Endothelial cell of umbilical vein (primary cell): ENCODE measurements at regions not wholly inside any gene's neighbourhood (a gene's known extent, or its start where the extent isn't known, plus 50 kb on each side); places are given as distances from the start of the nearest gene placed in this dataset.

Source experiments
- BruUV-seq: library from RNA; stranded (reverse); fragments of 400-500 nt; replicated peaks from 2 replicates; lab custom pipeline; 2021; lab: Mats Ljungman, UMichigan
- CTCF ChIA-PET: fragments of 300-600, 350-600 bp; sonication (Branson Sonifier 250); formaldehyde crosslinking; loops from one replicate; lab custom pipeline; 2021; ENCODE audit warnings: antibody characterized with exemption, inconsistent platforms; lab: Charles Lee
- POLR2A ChIA-PET: fragments of 300-600, 350-600 bp; sonication (Branson Sonifier 250); formaldehyde crosslinking; loops from one replicate; lab custom pipeline; 2021; ENCODE audit warnings: antibody characterized with exemption, inconsistent platforms; lab: Charles Lee
- DNase-seq: peaks from one replicate; pipeline ENCODE4 v3.0.0-alpha.2; 2011; ENCODE audit warnings: low read depth, low spot score
- FAIRE-seq: peaks from 2 replicates; lab custom pipeline; 2011; peaks lifted over from hg19 to GRCh38; lab: Jason Lieb, UNC
- H2AFZ ChIP-seq: 2 replicates; pipeline ENCODE4 v1.6.0; 2012; ENCODE audit warnings: low read depth, low read length, control low read depth, inconsistent platforms
- H3K27ac ChIP-seq: 2 replicates; pipeline ENCODE4 v1.5.1; 2011; ENCODE audit warnings: low read depth, mild to moderate bottlenecking, control low read depth, low read length, moderate library complexity; ENCODE audit not compliant: insufficient read depth
- H3K27me3 ChIP-seq, 2 experiments: 2 replicates each; pipeline versions ENCODE4 v1.6.0 to v1.6.1; 2011; ENCODE audit warnings: low read length in 2 of 2, mixed read lengths in 1 of 2; ENCODE audit not compliant: control insufficient read depth in 2 of 2, insufficient read depth in 2 of 2
- H3K36me3 ChIP-seq, 2 experiments: 2 replicates in 1 of 2; 3 replicates in 1 of 2; pipeline ENCODE4 v1.5.1; 2011; ENCODE audit warnings: low read length in 2 of 2, mild to moderate bottlenecking in 1 of 2, moderate library complexity in 1 of 2; ENCODE audit not compliant: control insufficient read depth in 2 of 2, insufficient read depth in 2 of 2; ENCODE audit errors: extremely low read depth in 1 of 2
- H3K4me1 ChIP-seq: 3 replicates; pipeline ENCODE4 v1.5.1; 2011; ENCODE audit warnings: mild to moderate bottlenecking, low read length; ENCODE audit not compliant: control insufficient read depth, insufficient read depth; ENCODE audit errors: extremely low read depth
- H3K4me2 ChIP-seq: 2 replicates; pipeline ENCODE4 v1.6.1; 2011; ENCODE audit warnings: low read length, control low read depth, mixed read lengths; ENCODE audit not compliant: insufficient read depth
- H3K4me3 ChIP-seq, 3 experiments: fragments of 200-600 bp in 1 of 3; sonication (generic), shearing (Covaris generic) in 1 of 3; replicated peaks in 1 of 3; 2 replicates each; pipeline ENCODE4 v1.5.1; 2011 to 2016; ENCODE audit warnings: control low read depth in 3 of 3, low read length in 3 of 3, mild to moderate bottlenecking in 2 of 3, inconsistent platforms in 1 of 3, low read depth in 1 of 3, moderate library complexity in 1 of 3; ENCODE audit not compliant: insufficient read depth in 1 of 3
- H3K79me2 ChIP-seq: 2 replicates; pipeline ENCODE4 v1.6.0; 2012; ENCODE audit warnings: low read length, inconsistent platforms; ENCODE audit not compliant: control insufficient read depth, insufficient read depth
- H3K9ac ChIP-seq: replicated peaks from 2 replicates; pipeline ENCODE3; 2011; ENCODE audit warnings: low read length, control low read depth; ENCODE audit not compliant: insufficient read depth; ENCODE audit errors: extremely low read depth
- H3K9me1 ChIP-seq: replicated peaks from 3 replicates; pipeline ENCODE4 v1.6.0; 2011; ENCODE audit warnings: mild to moderate bottlenecking, low read length; ENCODE audit not compliant: control insufficient read depth, insufficient read depth; ENCODE audit errors: extremely low read depth
- H3K9me3 ChIP-seq: replicated peaks from 2 replicates; pipeline ENCODE4 v1.5.1; 2012; ENCODE audit warnings: low read length, inconsistent platforms; ENCODE audit not compliant: control insufficient read depth, insufficient read depth
- H4K20me1 ChIP-seq: replicated peaks from 2 replicates; pipeline ENCODE3; 2011; ENCODE audit warnings: mild to moderate bottlenecking, low read length; ENCODE audit not compliant: control insufficient read depth, insufficient read depth; ENCODE audit errors: extremely low read depth
- EZH2 ChIP-seq: IDR thresholded peaks from 2 replicates; pipeline ENCODE4 v1.6.1; 2012; ENCODE audit warnings: borderline replicate concordance, low read depth, mild to moderate bottlenecking, moderate library complexity, low read length, inconsistent platforms; ENCODE audit not compliant: severe bottlenecking
- FOS ChIP-seq: IDR thresholded peaks from 2 replicates; pipeline ENCODE4 v1.6.1; 2011; ENCODE audit warnings: mild to moderate bottlenecking, low read length, moderate library complexity, borderline replicate concordance; ENCODE audit not compliant: insufficient read depth
- GATA2 ChIP-seq: IDR thresholded peaks from 2 replicates; pipeline ENCODE4 v1.7.0; 2011; ENCODE audit warnings: low read depth, mild to moderate bottlenecking, moderate library complexity, mixed read lengths, low read length; ENCODE audit not compliant: insufficient read length, insufficient read depth
- JUN ChIP-seq: IDR thresholded peaks from 2 replicates; pipeline ENCODE4 v1.6.1; 2011; ENCODE audit warnings: borderline replicate concordance, low read depth; ENCODE audit not compliant: insufficient read length, insufficient read depth
- POLR2A ChIP-seq: IDR thresholded peaks from 2 replicates; pipeline ENCODE4 v1.6.1; 2012; ENCODE audit warnings: low read depth, mild to moderate bottlenecking, control low read depth, low read length
- POLR2AphosphoS5 ChIP-seq: IDR thresholded peaks from 2 replicates; pipeline ENCODE4 v1.6.1; 2012; ENCODE audit warnings: low read depth, mild to moderate bottlenecking, control low read depth, low read length, moderate library complexity; ENCODE audit not compliant: insufficient read depth
- dilution Hi-C: fragments of 300-500 bp; cut with MboI; formaldehyde crosslinking; loops from one replicate; pipeline ENCODE4 v1.15.0; 2019; ENCODE audit warnings: low sequenced_read_pairs; ENCODE audit not compliant: extremely low pct_ligation_motif_present
- intact Hi-C: fragments of 100-400 bp; cut with micrococcal nuclease; formaldehyde crosslinking; loops from one replicate; pipeline ENCODE4 v1.10.0; 2022
- TF ChIP-seq, protein P1 (sequence below), 2 donors: IDR thresholded peaks; 1 replicate in 1 of 2; 2 replicates in 1 of 2; pipeline ENCODE4 v1.5.1; 2011; ENCODE audit warnings: low read length in 2 of 2, mild to moderate bottlenecking in 2 of 2, moderate library complexity in 2 of 2, control low read depth in 1 of 2, inconsistent platforms in 1 of 2, low read depth in 1 of 2; ENCODE audit not compliant: insufficient read depth in 1 of 2; ENCODE audit errors: extremely low read depth in 1 of 2
- TF ChIP-seq, protein P2 (sequence below): IDR thresholded peaks from 2 replicates; pipeline ENCODE4 v1.6.1; 2011; ENCODE audit not compliant: insufficient read depth, insufficient read length

DNA sequence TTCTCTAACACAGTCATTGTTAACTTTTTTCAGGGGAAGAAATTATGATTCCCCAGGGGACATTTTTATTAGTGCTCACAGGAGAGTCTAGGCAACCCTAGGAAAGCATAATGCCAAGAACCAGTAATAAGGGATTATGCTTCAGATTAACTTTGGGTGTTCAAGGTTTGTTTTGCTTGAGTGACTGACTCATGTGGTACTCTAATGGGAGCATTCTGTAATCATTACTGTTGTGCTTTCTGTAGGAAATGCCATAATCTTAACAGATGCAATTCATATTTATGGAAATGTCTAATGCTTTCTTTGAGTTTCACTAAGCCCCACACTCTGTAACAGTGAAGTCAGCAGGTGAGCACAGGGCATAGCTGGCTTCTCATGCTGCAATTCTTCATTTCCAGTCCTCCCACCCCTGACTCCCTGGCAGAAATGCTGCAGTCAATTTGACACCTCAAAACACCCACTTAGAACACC is 263.4 kb upstream of the MAN1A1 start:
- ChIA-PET POLR2A (no interaction called here), CTCF (no interaction called here)
- no peak overlapping the region for H3K4me3 ChIP-seq
- no peak for DNase-seq
- no peak for FAIRE-seq
- H3K4me1 ChIP-seq = no peaks in the 10 kb centered on the region
- H2AFZ ChIP-seq = no peak overlapping the region
- no peaks in the 10 kb centered on the region for H4K20me1 ChIP-seq
- H3K4me2 ChIP-seq = no peak overlapping the region
- H3K9ac ChIP-seq = no peak overlapping the region
- intact Hi-C loops (no loop called here), dilution Hi-C loops (no loop called here)
- no peaks in the 10 kb centered on the region for H3K36me3 ChIP-seq
- no peak overlapping the region for H3K27ac ChIP-seq
- H3K9me1 ChIP-seq = no peaks in the 10 kb centered on the region
- no peaks in the 10 kb centered on the region for H3K27me3 ChIP-seq
- no peaks in the 10 kb centered on the region for H3K79me2 ChIP-seq
- no TSS peak for BruUV-seq
- no peaks in the 10 kb centered on the region for H3K9me3 ChIP-seq
- TF ChIP-seq, protein P1, sequence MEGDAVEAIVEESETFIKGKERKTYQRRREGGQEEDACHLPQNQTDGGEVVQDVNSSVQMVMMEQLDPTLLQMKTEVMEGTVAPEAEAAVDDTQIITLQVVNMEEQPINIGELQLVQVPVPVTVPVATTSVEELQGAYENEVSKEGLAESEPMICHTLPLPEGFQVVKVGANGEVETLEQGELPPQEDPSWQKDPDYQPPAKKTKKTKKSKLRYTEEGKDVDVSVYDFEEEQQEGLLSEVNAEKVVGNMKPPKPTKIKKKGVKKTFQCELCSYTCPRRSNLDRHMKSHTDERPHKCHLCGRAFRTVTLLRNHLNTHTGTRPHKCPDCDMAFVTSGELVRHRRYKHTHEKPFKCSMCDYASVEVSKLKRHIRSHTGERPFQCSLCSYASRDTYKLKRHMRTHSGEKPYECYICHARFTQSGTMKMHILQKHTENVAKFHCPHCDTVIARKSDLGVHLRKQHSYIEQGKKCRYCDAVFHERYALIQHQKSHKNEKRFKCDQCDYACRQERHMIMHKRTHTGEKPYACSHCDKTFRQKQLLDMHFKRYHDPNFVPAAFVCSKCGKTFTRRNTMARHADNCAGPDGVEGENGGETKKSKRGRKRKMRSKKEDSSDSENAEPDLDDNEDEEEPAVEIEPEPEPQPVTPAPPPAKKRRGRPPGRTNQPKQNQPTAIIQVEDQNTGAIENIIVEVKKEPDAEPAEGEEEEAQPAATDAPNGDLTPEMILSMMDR (IDR thresholded peaks at IDR 0.05; ENCODE audit: extremely low read depth in 1 of 2, insufficient read depth in 1 of 2, low read depth in 1 of 2, low read length in 2 of 2) = no peak
- no peak for TF ChIP-seq POLR2A
- no peak for TF ChIP-seq EZH2
- no peak for TF ChIP-seq FOS
- TF ChIP-seq, protein P2, sequence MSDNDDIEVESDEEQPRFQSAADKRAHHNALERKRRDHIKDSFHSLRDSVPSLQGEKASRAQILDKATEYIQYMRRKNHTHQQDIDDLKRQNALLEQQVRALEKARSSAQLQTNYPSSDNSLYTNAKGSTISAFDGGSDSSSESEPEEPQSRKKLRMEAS = no peak
- no peak for TF ChIP-seq JUN
- no peak for TF ChIP-seq GATA2
- no peak for TF ChIP-seq POLR2AphosphoS5
